ENCODE measurements at regions not wholly inside any gene's neighbourhood (a gene's known extent, or its start where the extent isn't known, plus 50 kb on each side); places are given as distances from the start of the nearest gene placed in this dataset.

GRCh38 chr18:49709347-49709690, 104.0 kb downstream of the ACAA2 start:
- CTCF ChIA-PET (ENCODE audit: partially characterized antibody): interaction anchor here (0.6 to 1.9 kb wide), 2 partner anchors 18 to 139 kb away, joined by 3 to 6 read pairs; no protein-coding TSS in a partner anchor

More at GRCh38 chr18:49709347-49709690, 104.0 kb downstream of the ACAA2 start:
- Histone ChIP-seq H3K27ac (ENCODE audit: low read depth, low read length) (no peak overlapping the region), H2AK5ac (ENCODE audit: low read depth, low read length) (no peak overlapping the region), H3K79me2 (ENCODE audit: control insufficient read depth in 1 of 2, insufficient read depth in 2 of 2, low read length in 2 of 2) (no peaks in the 10 kb centered on the region), H4K91ac (replicated peaks; ENCODE audit: insufficient read length, low read length) (no peak overlapping the region), H3K14ac (ENCODE audit: insufficient read length) (no peak overlapping the region), H3K4me1 (replicated peaks in 1 of 4; ENCODE audit: control insufficient read depth in 3 of 4, insufficient read depth in 4 of 4, low read length in 3 of 4) (no peaks in the 10 kb centered on the region), H3K23ac (ENCODE audit: insufficient read length) (no peak overlapping the region), H3K4me3 (ENCODE audit: extremely low read depth in 1 of 4, insufficient read depth in 2 of 4, low read depth in 3 of 4, low read length in 4 of 4) (no peak overlapping the region), H3K56ac (replicated peaks; ENCODE audit: insufficient read length, low read depth, low read length) (no peak overlapping the region), H3K23me2 (ENCODE audit: low read depth, low read length) (no peaks in the 10 kb centered on the region), H4K5ac (ENCODE audit: insufficient read length, low read depth, low read length) (no peak overlapping the region), H2AFZ (ENCODE audit: low read length) (no peak overlapping the region), H2BK12ac (ENCODE audit: low read depth, low read length) (no peak overlapping the region), H3K79me1 (ENCODE audit: low read depth, low read length) (no peaks in the 10 kb centered on the region), H4K20me1 (replicated peaks in 1 of 2; ENCODE audit: control insufficient read depth in 1 of 2, insufficient read depth in 2 of 2, low read length in 2 of 2) (no peaks in the 10 kb centered on the region), H2BK120ac (replicated peaks; ENCODE audit: low read depth, low read length) (no peak overlapping the region), H3K9me3 (ENCODE audit: insufficient read depth in 2 of 2, low read depth in 1 of 2, low read length in 1 of 2) (no peaks in the 10 kb centered on the region), H2BK5ac (ENCODE audit: low read depth, low read length) (no peak overlapping the region), H4K8ac (ENCODE audit: extremely low read depth, insufficient read depth, low read length) (no peak overlapping the region), H3K4ac (replicated peaks; ENCODE audit: insufficient read length, low read depth, low read length) (no peak overlapping the region), H3K18ac (ENCODE audit: extremely low read depth, low read length) (no peak overlapping the region), H3K36me3 (ENCODE audit: control insufficient read depth in 2 of 4, insufficient read depth in 4 of 4, low read length in 3 of 4) (no peaks in the 10 kb centered on the region), H2BK15ac (ENCODE audit: low read length) (no peak overlapping the region), H3K9ac (replicated peaks in 1 of 4; ENCODE audit: extremely low read depth in 1 of 4, low read depth in 3 of 4, low read length in 3 of 4) (no peak overlapping the region), H3K4me2 (ENCODE audit: insufficient read depth in 1 of 2, low read depth in 2 of 2, low read length in 2 of 2) (no peak overlapping the region), H3K27me3 (replicated peaks in 1 of 4; ENCODE audit: control insufficient read depth in 3 of 4, extremely low read depth in 1 of 4, insufficient read depth in 3 of 4, low read length in 3 of 4) (no peaks in the 10 kb centered on the region), H2BK20ac (ENCODE audit: low read length) (no peak overlapping the region)
- FAIRE-seq (no peak), DNase-seq (ENCODE audit: low read depth in 1 of 2, low spot score in 2 of 2) (no peak)
- POLR2A ChIA-PET (ENCODE audit: partially characterized antibody): no interaction called here
- WGBS, 2 experiments (ENCODE audit: extremely low coverage in 1 of 2, insufficient coverage in 1 of 2, insufficient read length in 1 of 2, insufficient replicate concordance in 2 of 2, low coverage in 1 of 2, low lambda C conversion rate in 2 of 2, missing lambda C conversion rate in 1 of 2): 77% methylated on average over 2 of the region's 2 CpGs; no CpG with 5 or more reads in 1 of the 2 experiments
- TF ChIP-seq TCF12 (IDR thresholded peaks at IDR 0.05; ENCODE audit: low read depth, low read length) (no peak), KDM4A (IDR thresholded peaks at IDR 0.05; ENCODE audit: low read depth, low read length, severe bottlenecking) (no peak)

All from H1 (cell line).